Neural crest cell (in vitro differentiated cells): ENCODE measurements at regions not wholly inside any gene's neighbourhood (a gene's known extent, or its start where the extent isn't known, plus 50 kb on each side); places are given as distances from the start of the nearest gene placed in this dataset.

Experiments
- DNase-seq: peaks from one replicate; pipeline ENCODE4 v3.0.0; 2021; ENCODE audit warnings: low read depth, mixed read lengths, low spot score
- H3K27ac Mint-ChIP-seq: one replicate; pipeline ENCODE4 v1.8.0; 2021; ENCODE audit warnings: mild to moderate bottlenecking, mixed read lengths; ENCODE audit not compliant: unreplicated experiment
- H3K27me3 Mint-ChIP-seq: 2 replicates; pipeline ENCODE4 v1.8.0; 2021; ENCODE audit warnings: low read depth, mild to moderate bottlenecking, mixed read lengths
- H3K36me3 Mint-ChIP-seq: 2 replicates; pipeline ENCODE4 v1.8.0; 2021; ENCODE audit warnings: low read depth, mild to moderate bottlenecking, mixed read lengths
- H3K4me1 Mint-ChIP-seq: 2 replicates; pipeline ENCODE4 v1.8.0; 2021; ENCODE audit warnings: mixed read lengths
- H3K4me3 Mint-ChIP-seq: one replicate; pipeline ENCODE4 v1.8.0; 2021; ENCODE audit warnings: mild to moderate bottlenecking, mixed read lengths
- H3K9me3 Mint-ChIP-seq: 2 replicates; pipeline ENCODE4 v1.8.0; 2021; ENCODE audit warnings: mixed read lengths
- CTCF ChIP-seq: fragments of 200-600 bp; sonication (generic); conservative IDR thresholded peaks from 2 replicates; pipeline ENCODE4 v1.5.0; 2021; ENCODE audit warnings: antibody characterized with exemption, mild to moderate bottlenecking

DNA sequence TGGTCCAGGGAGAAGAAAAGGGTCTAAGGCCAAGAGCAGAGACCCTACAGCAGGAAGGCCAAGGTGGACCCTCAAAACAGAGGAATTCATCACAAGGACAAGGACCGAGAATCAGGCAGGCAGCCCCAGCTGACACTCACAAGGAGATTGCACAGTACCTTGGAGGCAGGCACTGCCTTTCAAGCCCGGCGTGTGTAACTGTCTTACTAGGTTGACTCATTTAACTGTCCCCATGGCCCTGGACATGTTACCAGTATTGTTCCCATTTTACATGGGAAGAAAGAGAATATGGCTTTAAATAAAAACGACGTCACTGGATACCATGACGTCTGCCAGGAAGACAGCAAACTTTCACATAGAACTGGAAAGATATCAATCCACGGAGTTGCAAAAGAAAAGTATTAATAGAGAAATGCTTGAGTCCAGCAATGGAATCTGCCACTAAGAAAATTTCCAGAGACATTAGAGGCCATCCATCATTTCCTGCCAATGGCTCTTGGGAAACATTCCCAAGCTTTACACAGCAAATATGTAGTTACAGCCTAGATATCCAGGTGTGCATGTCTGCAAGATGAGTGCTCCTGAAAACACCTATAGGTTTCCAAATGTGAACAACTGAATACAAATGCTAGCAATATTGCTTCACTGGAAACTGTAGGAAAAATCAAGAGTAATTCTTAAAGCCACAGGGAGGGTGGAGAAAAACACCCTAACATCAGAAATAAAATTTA lies 111.5 kb upstream of the RPS6KA2 start:
- DNase-seq = no peak
- Mint-ChIP-seq H3K4me1 (peaks cover 26% of the 10 kb centered on the region), H3K9me3 (no peaks in the 10 kb centered on the region), H3K27me3 (no peaks in the 10 kb centered on the region), H3K27ac (no peak overlapping the region), H3K4me3 (no peak overlapping the region), H3K36me3 (no peaks in the 10 kb centered on the region)
- TF ChIP-seq CTCF = no peak

DNA sequence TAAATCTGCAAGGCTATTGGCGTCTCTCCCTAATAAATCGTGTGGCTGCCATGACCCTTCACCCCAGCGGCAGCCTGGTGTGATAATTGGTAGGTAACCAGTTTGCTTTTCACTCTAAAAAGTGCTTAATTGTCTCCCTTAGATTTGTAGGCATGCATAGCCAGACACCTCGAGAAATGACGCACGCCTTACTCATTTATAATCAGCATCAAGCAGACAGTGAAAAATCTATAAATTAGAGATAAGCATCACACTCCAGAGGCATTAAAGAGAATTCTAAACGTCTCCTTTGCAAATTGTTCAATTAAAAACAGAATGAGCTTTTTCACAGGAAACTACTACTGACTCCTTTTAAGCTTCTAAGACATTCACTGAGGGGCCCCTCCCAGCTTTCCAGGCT lies 110.2 kb upstream of the RPS6KA2 start:
- DNase-seq = no peak
- no peak for TF ChIP-seq CTCF
- peaks cover 13% of the 10 kb centered on the region for H3K4me1 Mint-ChIP-seq
- no peak overlapping the region for H3K27ac Mint-ChIP-seq
- no peaks in the 10 kb centered on the region for H3K36me3 Mint-ChIP-seq
- no peaks in the 10 kb centered on the region for H3K27me3 Mint-ChIP-seq
- no peak overlapping the region for H3K4me3 Mint-ChIP-seq
- no peaks in the 10 kb centered on the region for H3K9me3 Mint-ChIP-seq

- no peak overlapping the region for H3K4me3 Mint-ChIP-seq
- H3K36me3 Mint-ChIP-seq = no peaks in the 10 kb centered on the region
- no peak overlapping the region for H3K27ac Mint-ChIP-seq
- TF ChIP-seq CTCF = no peak
- DNase-seq = no peak
- H3K4me1 Mint-ChIP-seq = peaks cover 12% of the 10 kb centered on the region
- H3K27me3 Mint-ChIP-seq = no peaks in the 10 kb centered on the region
- H3K9me3 Mint-ChIP-seq = no peaks in the 10 kb centered on the region
Measured at GRCh38 chr6:166736634-166737033, 109.6 kb upstream of the RPS6KA2 start.

GRCh38 chr6:166733900-166734299 lies 106.8 kb upstream of the RPS6KA2 start:
- TF ChIP-seq CTCF = no peak
- H3K4me3 Mint-ChIP-seq = no peak overlapping the region
- H3K9me3 Mint-ChIP-seq = no peaks in the 10 kb centered on the region
- no peaks in the 10 kb centered on the region for H3K27me3 Mint-ChIP-seq
- no peaks in the 10 kb centered on the region for H3K36me3 Mint-ChIP-seq
- DNase-seq = no peak
- peaks cover 15% of the 10 kb centered on the region for H3K4me1 Mint-ChIP-seq
- no peak overlapping the region for H3K27ac Mint-ChIP-seq

DNA sequence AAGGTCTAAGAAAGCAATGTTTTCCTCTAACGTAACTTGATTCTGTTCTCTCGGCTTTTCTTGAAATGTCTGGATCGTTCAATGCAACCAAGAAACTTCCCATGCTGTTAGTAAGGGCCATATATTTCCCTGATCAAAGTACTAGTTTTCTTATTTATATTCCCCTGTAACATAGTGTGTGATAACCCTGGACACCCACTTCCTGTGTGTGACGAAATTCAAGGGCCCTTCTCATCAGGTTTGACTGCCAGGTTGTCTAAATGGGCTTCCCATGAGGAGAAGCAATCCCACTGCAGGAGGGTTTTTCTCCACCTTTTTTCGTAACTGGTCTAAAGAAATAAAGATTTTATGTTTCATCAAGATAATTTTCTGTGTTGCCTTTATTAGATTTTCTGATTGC lies 102.6 kb upstream of the RPS6KA2 start:
- no peak overlapping the region for H3K27ac Mint-ChIP-seq
- no peaks in the 10 kb centered on the region for H3K36me3 Mint-ChIP-seq
- H3K4me3 Mint-ChIP-seq = no peak overlapping the region
- no peaks in the 10 kb centered on the region for H3K27me3 Mint-ChIP-seq
- no peak for TF ChIP-seq CTCF
- H3K9me3 Mint-ChIP-seq = no peaks in the 10 kb centered on the region
- peaks cover 3% of the 10 kb centered on the region for H3K4me1 Mint-ChIP-seq
- no peak for DNase-seq
